NCI-H1105 treated with DMSO at 0.1 percent for 48 hours (cell line): ENCODE measurements at regions not wholly inside any gene's neighbourhood (a gene's known extent, or its start where the extent isn't known, plus 50 kb on each side); places are given as distances from the start of the nearest gene placed in this dataset.

Experiments used
- DNase-seq: peaks from one replicate; lab custom pipeline; 2025; lab: John Stamatoyannopoulos, UW

- DNase-seq = no peak
Measured at GRCh38 chrX:69277369-69277990, 112.2 kb upstream of the PJA1 start.

GRCh38 chrX:69268611-69269010 is 103.4 kb upstream of the PJA1 start:
- DNase-seq = no peak

GRCh38 chrX:69264158-69264581 is 98.9 kb upstream of the PJA1 start:
- DNase-seq = no peak

GRCh38 chrX:69263251-69263820 is 98.1 kb upstream of the PJA1 start:
- DNase-seq = no peak

GRCh38 chrX:69262036-69262936 is 97.0 kb upstream of the PJA1 start:
- DNase-seq = no peak

- no peak for DNase-seq
Measured at GRCh38 chrX:69260169-69260568, 94.9 kb upstream of the PJA1 start.

GRCh38 chrX:69258893-69259292 is 93.6 kb upstream of the PJA1 start:
- DNase-seq = no peak

GRCh38 chrX:69257499-69258127 is 92.4 kb upstream of the PJA1 start:
- DNase-seq = no peak

GRCh38 chrX:69256291-69256565 is 91.0 kb upstream of the PJA1 start:
- no peak for DNase-seq

- no peak for DNase-seq
Measured at GRCh38 chrX:69255441-69256290, 90.4 kb upstream of the PJA1 start.

- DNase-seq = no peak
Measured at GRCh38 chrX:69253821-69254220, 88.6 kb upstream of the PJA1 start.

- DNase-seq = no peak
Measured at GRCh38 chrX:69243276-69243675, 78.0 kb upstream of the PJA1 start.

- DNase-seq = no peak
Measured at GRCh38 chrX:69238887-69239231, 73.6 kb upstream of the PJA1 start.

- DNase-seq = peak; percentile 89
Measured at GRCh38 chrX:69238114-69238886, 73.0 kb upstream of the PJA1 start.

- no peak for DNase-seq
Measured at GRCh38 chrX:69237236-69237635, 72.0 kb upstream of the PJA1 start.

- DNase-seq = no peak
Measured at GRCh38 chrX:69236641-69237040, 71.4 kb upstream of the PJA1 start.

- no peak for DNase-seq
Measured at GRCh38 chrX:69234624-69235023, 69.4 kb upstream of the PJA1 start.

- DNase-seq = peak; percentile 46
Measured at GRCh38 chrX:69232945-69233344, 67.7 kb upstream of the PJA1 start.

GRCh38 chrX:69231903-69232302 is 66.7 kb upstream of the PJA1 start:
- DNase-seq = no peak

- DNase-seq = no peak
Measured at GRCh38 chrX:69229436-69229835, 64.2 kb upstream of the PJA1 start.

- no peak for DNase-seq
Measured at GRCh38 chrX:69228732-69229131, 63.5 kb upstream of the PJA1 start.
